CD4-positive, alpha-beta T cell (primary cell): ENCODE measurements at regions not wholly inside any gene's neighbourhood (a gene's known extent, or its start where the extent isn't known, plus 50 kb on each side); places are given as distances from the start of the nearest gene placed in this dataset.

ENCODE experiments used
- ATAC-seq: fragments of 200-7000 bp; cut with Tn5 transposase; one replicate; pipeline ENCODE4 v1.10.0; 2022; ENCODE audit warnings: mild to moderate bottlenecking; ENCODE audit not compliant: poor library complexity
- CTCF ChIA-PET: fragments of 350-600 bp; sonication (Branson Sonifier 250); formaldehyde crosslinking; loops from one replicate; lab custom pipeline; 2021; ENCODE audit warnings: antibody characterized with exemption, inconsistent platforms; lab: Charles Lee
- POLR2A ChIA-PET: fragments of 350-600 bp; sonication (Branson Sonifier 250); formaldehyde crosslinking; loops from one replicate; lab custom pipeline; 2021; ENCODE audit warnings: antibody characterized with exemption, inconsistent platforms; lab: Charles Lee
- DNase-seq, 14 experiments: peaks; one replicate each; pipeline ENCODE4 v3.0.0-alpha.2; 2013 to 2020; ENCODE audit warnings: mixed read lengths in 2 of 14
- H3K27ac ChIP-seq, 2 donors: one replicate each; pipeline versions ENCODE4 v1.5.1 to v1.7.0; 2013; ENCODE audit warnings: low read length in 2 of 2, low read depth in 1 of 2, mild to moderate bottlenecking in 1 of 2
- H3K27me3 ChIP-seq, 2 experiments: 1 replicate in 1 of 2; 2 replicates in 1 of 2; pipeline versions ENCODE4 v1.6.1 to v1.7.0; 2013; ENCODE audit warnings: low read length in 2 of 2, control low read depth in 1 of 2, mild to moderate bottlenecking in 1 of 2, moderate library complexity in 1 of 2; ENCODE audit not compliant: insufficient read depth in 2 of 2, control insufficient read depth in 1 of 2
- H3K36me3 ChIP-seq: one replicate; pipeline ENCODE4 v1.6.1; 2013; ENCODE audit warnings: low read length, control low read depth; ENCODE audit not compliant: insufficient read depth
- H3K4me1 ChIP-seq: one replicate; pipeline ENCODE4 v1.6.1; 2013; ENCODE audit warnings: low read length, control low read depth; ENCODE audit not compliant: insufficient read depth
- H3K4me3 ChIP-seq: one replicate; pipeline ENCODE4 v1.5.1; 2013; ENCODE audit warnings: mild to moderate bottlenecking, low read length, moderate library complexity
- H3K9me3 ChIP-seq, 2 experiments: 1 replicate in 1 of 2; 2 replicates in 1 of 2; pipeline versions ENCODE4 v1.6.1 to v1.7.0; 2013; ENCODE audit warnings: low read length in 2 of 2, mild to moderate bottlenecking in 2 of 2, control low read depth in 1 of 2, moderate library complexity in 1 of 2; ENCODE audit not compliant: control insufficient read depth in 1 of 2, insufficient read depth in 1 of 2
- H3K27ac Mint-ChIP-seq: one replicate; pipeline ENCODE4 v1.8.0; 2020; ENCODE audit warnings: mixed read lengths
- H3K27me3 Mint-ChIP-seq: one replicate; pipeline ENCODE4 v1.8.0; 2021; ENCODE audit warnings: mixed read lengths
- H3K36me3 Mint-ChIP-seq: one replicate; pipeline ENCODE4 v1.8.0; 2021; ENCODE audit warnings: low read depth, mixed read lengths
- H3K4me1 Mint-ChIP-seq: one replicate; pipeline ENCODE4 v1.8.0; 2021; ENCODE audit warnings: low read depth, mixed read lengths
- H3K4me3 Mint-ChIP-seq: one replicate; pipeline ENCODE4 v1.8.0; 2020; ENCODE audit warnings: mild to moderate bottlenecking, mixed read lengths
- H3K9me3 Mint-ChIP-seq: one replicate; pipeline ENCODE4 v1.8.0; 2020; ENCODE audit warnings: mixed read lengths
- intact Hi-C, 2 experiments: fragments of 100-400 bp; cut with DNase I in 1 of 2; cut with micrococcal nuclease in 1 of 2; formaldehyde crosslinking; loops; one replicate each; pipeline versions ENCODE4 v1.15.1 to v1.9.0; 2023 to 2025; cut with DNase I, micrococcal nuclease
- TF ChIP-seq, protein P1 (sequence below): fragments of 200-600 bp; IDR thresholded peaks from one replicate; pipeline ENCODE4 v1.8.0; 2022; ENCODE audit warnings: antibody characterized with exemption, mild to moderate bottlenecking

DNA sequence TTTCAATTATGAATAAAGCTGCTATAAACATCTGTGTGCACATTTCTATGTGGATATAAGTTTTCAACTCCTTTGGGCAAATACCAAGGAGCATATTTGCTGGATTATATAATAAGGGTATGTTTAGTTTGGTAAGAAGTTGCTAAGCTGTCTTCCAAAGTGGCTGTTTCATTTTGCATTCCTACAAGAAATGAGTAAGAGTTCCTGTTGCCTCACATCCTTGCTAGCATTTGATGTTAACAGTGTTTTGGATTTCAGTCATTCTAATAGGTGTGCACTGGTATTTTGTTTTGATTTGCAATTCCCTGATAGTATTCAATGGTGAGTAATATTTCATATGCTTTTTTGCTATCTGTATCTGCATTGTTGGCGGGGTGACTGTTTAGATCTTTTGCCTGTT, 120.7 kb upstream of the MDFIC2 start:
- H3K4me3 Mint-ChIP-seq = no peak overlapping the region
- Histone ChIP-seq H3K36me3 (no peaks in the 10 kb centered on the region), H3K27ac (no peak overlapping the region), H3K4me3 (no peak overlapping the region), H3K27me3 (no peaks in the 10 kb centered on the region), H3K9me3 (no peaks in the 10 kb centered on the region), H3K4me1 (no peaks in the 10 kb centered on the region)
- H3K27me3 Mint-ChIP-seq = peaks cover 11% of the 10 kb centered on the region
- no peaks in the 10 kb centered on the region for H3K4me1 Mint-ChIP-seq
- CTCF ChIA-PET = no interaction called here
- intact Hi-C loops = no loop called here
- no peak for DNase-seq
- no peaks in the 10 kb centered on the region for H3K36me3 Mint-ChIP-seq
- POLR2A ChIA-PET = no interaction called here
- no peaks in the 10 kb centered on the region for H3K9me3 Mint-ChIP-seq
- H3K27ac Mint-ChIP-seq = no peak overlapping the region
- TF ChIP-seq, protein P1, sequence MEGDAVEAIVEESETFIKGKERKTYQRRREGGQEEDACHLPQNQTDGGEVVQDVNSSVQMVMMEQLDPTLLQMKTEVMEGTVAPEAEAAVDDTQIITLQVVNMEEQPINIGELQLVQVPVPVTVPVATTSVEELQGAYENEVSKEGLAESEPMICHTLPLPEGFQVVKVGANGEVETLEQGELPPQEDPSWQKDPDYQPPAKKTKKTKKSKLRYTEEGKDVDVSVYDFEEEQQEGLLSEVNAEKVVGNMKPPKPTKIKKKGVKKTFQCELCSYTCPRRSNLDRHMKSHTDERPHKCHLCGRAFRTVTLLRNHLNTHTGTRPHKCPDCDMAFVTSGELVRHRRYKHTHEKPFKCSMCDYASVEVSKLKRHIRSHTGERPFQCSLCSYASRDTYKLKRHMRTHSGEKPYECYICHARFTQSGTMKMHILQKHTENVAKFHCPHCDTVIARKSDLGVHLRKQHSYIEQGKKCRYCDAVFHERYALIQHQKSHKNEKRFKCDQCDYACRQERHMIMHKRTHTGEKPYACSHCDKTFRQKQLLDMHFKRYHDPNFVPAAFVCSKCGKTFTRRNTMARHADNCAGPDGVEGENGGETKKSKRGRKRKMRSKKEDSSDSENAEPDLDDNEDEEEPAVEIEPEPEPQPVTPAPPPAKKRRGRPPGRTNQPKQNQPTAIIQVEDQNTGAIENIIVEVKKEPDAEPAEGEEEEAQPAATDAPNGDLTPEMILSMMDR = no peak
- ATAC-seq = no peak

DNA sequence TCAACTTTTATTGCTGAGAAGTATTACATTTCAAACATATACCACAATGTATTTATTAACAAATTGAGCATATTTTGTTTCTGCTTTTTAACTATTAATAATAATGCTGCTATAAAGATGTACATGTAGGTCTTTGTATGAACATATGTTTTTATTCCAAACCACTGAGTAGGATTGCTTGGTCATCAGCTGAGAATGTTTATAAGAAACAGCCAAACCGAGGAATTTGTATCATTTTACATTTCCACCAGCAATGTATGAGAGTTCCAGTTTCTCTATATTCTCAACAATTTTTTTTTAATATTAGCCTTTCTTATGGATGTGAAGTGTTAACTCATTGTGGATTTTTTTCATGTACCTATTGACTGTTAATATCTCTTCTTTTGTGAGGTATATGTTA, 119.5 kb upstream of the MDFIC2 start:
- Histone ChIP-seq H3K9me3 (no peaks in the 10 kb centered on the region), H3K4me1 (no peaks in the 10 kb centered on the region), H3K27me3 (no peaks in the 10 kb centered on the region), H3K36me3 (no peaks in the 10 kb centered on the region), H3K27ac (no peak overlapping the region), H3K4me3 (no peak overlapping the region)
- CTCF ChIA-PET = no interaction called here
- DNase-seq = no peak
- ATAC-seq = no peak
- Mint-ChIP-seq H3K4me3 (no peak overlapping the region), H3K27me3 (peaks cover 11% of the 10 kb centered on the region), H3K4me1 (no peaks in the 10 kb centered on the region), H3K36me3 (no peaks in the 10 kb centered on the region), H3K9me3 (no peaks in the 10 kb centered on the region), H3K27ac (no peak overlapping the region)
- POLR2A ChIA-PET = no interaction called here
- TF ChIP-seq, protein P1 = no peak
- intact Hi-C loops = no loop called here

DNA sequence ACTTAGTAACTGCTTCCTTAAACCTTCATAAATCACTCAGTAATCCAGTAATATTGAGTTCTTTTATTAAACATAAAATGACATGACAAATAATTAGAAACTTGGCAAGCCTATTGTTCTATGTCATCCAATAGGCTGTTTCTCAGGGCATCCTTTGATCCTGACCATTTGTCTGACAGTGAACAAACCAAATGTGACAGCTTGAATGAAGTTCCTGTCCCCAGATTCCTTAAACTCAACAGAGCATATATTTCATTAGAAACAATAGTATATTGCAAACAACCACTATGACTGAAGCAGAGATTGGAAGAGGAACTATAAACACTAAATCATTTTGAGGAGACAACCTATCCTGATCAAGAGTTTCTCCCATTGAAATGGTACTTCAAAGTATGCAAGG, 113.6 kb upstream of the MDFIC2 start:
- CTCF ChIA-PET = no interaction called here
- H3K27ac ChIP-seq = no peak overlapping the region
- no peak for DNase-seq
- H3K9me3 ChIP-seq = no peaks in the 10 kb centered on the region
- H3K36me3 ChIP-seq = no peaks in the 10 kb centered on the region
- intact Hi-C loops = no loop called here
- peaks cover 0 to 6% of the 10 kb centered on the region in 2 experiments for H3K27me3 ChIP-seq
- Mint-ChIP-seq H3K4me3 (no peak overlapping the region), H3K36me3 (no peaks in the 10 kb centered on the region), H3K9me3 (no peaks in the 10 kb centered on the region), H3K27ac (no peak overlapping the region), H3K27me3 (peaks cover 30% of the 10 kb centered on the region), H3K4me1 (no peaks in the 10 kb centered on the region)
- H3K4me3 ChIP-seq = no peak overlapping the region
- no peaks in the 10 kb centered on the region for H3K4me1 ChIP-seq
- ATAC-seq = no peak
- TF ChIP-seq, protein P1 = no peak
- POLR2A ChIA-PET = no interaction called here
